ENCODE measurements at regions not wholly inside any gene's neighbourhood (a gene's known extent, or its start where the extent isn't known, plus 50 kb on each side); places are given as distances from the start of the nearest gene placed in this dataset.

DNA sequence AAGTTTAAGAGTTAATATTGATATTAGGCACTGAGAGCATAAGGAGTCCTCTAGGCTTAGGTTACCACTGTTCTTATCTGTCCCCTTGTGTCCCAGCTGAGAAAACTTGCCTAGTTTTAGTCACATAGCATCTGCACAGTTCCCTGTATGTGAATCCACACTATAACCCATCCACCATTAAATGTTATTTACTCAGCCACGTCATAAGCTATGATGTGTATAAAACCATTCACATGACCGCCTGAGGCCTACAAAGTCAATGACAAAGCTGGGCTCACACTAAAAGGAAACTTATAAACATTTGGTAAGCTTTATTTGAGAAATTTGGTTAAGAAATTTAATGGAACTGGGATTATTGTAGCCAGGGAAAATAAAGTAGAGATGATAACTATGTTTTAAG, 59.2 kb upstream of the TFAP2D start:
- TF ChIP-seq, protein P1, sequence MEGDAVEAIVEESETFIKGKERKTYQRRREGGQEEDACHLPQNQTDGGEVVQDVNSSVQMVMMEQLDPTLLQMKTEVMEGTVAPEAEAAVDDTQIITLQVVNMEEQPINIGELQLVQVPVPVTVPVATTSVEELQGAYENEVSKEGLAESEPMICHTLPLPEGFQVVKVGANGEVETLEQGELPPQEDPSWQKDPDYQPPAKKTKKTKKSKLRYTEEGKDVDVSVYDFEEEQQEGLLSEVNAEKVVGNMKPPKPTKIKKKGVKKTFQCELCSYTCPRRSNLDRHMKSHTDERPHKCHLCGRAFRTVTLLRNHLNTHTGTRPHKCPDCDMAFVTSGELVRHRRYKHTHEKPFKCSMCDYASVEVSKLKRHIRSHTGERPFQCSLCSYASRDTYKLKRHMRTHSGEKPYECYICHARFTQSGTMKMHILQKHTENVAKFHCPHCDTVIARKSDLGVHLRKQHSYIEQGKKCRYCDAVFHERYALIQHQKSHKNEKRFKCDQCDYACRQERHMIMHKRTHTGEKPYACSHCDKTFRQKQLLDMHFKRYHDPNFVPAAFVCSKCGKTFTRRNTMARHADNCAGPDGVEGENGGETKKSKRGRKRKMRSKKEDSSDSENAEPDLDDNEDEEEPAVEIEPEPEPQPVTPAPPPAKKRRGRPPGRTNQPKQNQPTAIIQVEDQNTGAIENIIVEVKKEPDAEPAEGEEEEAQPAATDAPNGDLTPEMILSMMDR (tag by site-specific recombination; IDR thresholded peaks at IDR 0.05) = no peak
- no peak for TF ChIP-seq ZBTB48 (tag by site-specific recombination; IDR thresholded peaks at IDR 0.05)
- no peak for TF ChIP-seq BCL11A (tag by site-specific recombination; IDR thresholded peaks at IDR 0.05; ENCODE audit: low read depth)
- TF ChIP-seq BCL11B (tag by site-specific recombination; IDR thresholded peaks at IDR 0.05; ENCODE audit: low read depth) = no peak
- TF ChIP-seq ZNF558 (tag by site-specific recombination; IDR thresholded peaks at IDR 0.05) = no peak
- TF ChIP-seq ZNF121 (tag by site-specific recombination; IDR thresholded peaks at IDR 0.05) = no peak
- no peak for TF ChIP-seq GLIS1 (tag by site-specific recombination; IDR thresholded peaks at IDR 0.05)

Measured in HEK293 (cell line).